Neuronal stem cell (in vitro differentiated cells): ENCODE measurements at regions not wholly inside any gene's neighbourhood (a gene's known extent, or its start where the extent isn't known, plus 50 kb on each side); places are given as distances from the start of the nearest gene placed in this dataset.
A peak's percentile ranks its signal among the peaks of the same experiment; 100 is the strongest.

ENCODE experiments used
- DNase-seq: peaks from one replicate; pipeline ENCODE4 v3.0.0-alpha.2; 2013; ENCODE audit warnings: low spot score
- H2AFZ ChIP-seq: one replicate; pipeline ENCODE4 v1.6.1; 2013; ENCODE audit warnings: mild to moderate bottlenecking, low read length, inconsistent platforms
- H2AK5ac ChIP-seq: 2 replicates; pipeline ENCODE4 v1.6.1; 2013; ENCODE audit warnings: low read depth, mild to moderate bottlenecking, inconsistent platforms, low read length, moderate library complexity, mixed read lengths
- H2BK120ac ChIP-seq: 2 replicates; pipeline ENCODE4 v1.6.1; 2013; ENCODE audit warnings: low read depth, mild to moderate bottlenecking, inconsistent platforms, low read length, moderate library complexity, mixed read lengths
- H2BK12ac ChIP-seq: one replicate; pipeline ENCODE4 v1.6.1; 2013; ENCODE audit warnings: low read length, inconsistent platforms
- H2BK15ac ChIP-seq: 2 replicates; pipeline ENCODE4 v1.6.1; 2013; ENCODE audit warnings: mild to moderate bottlenecking, low read length, inconsistent platforms, mixed read lengths
- H2BK5ac ChIP-seq: one replicate; pipeline ENCODE4 v1.6.1; 2013; ENCODE audit warnings: inconsistent platforms, mild to moderate bottlenecking, low read length, moderate library complexity
- H3K14ac ChIP-seq: one replicate; pipeline ENCODE4 v1.6.1; 2013; ENCODE audit warnings: low read length, inconsistent platforms
- H3K18ac ChIP-seq: 2 replicates; pipeline ENCODE4 v1.6.1; 2013; ENCODE audit warnings: low read length, inconsistent platforms
- H3K23ac ChIP-seq: 2 replicates; pipeline ENCODE4 v1.6.1; 2013; ENCODE audit warnings: low read depth, mild to moderate bottlenecking, mixed read lengths, low read length, inconsistent platforms; ENCODE audit not compliant: poor library complexity
- H3K27ac ChIP-seq: replicated peaks from 3 replicates; pipeline ENCODE4 v1.5.1; 2013; ENCODE audit warnings: low read length, inconsistent platforms
- H3K27me3 ChIP-seq, 3 experiments: 2 replicates each; pipeline ENCODE4 v1.6.1; 2013; ENCODE audit warnings: low read length in 3 of 3, mild to moderate bottlenecking in 2 of 3, inconsistent platforms in 1 of 3, low read depth in 1 of 3, mixed read lengths in 1 of 3, moderate library complexity in 1 of 3; ENCODE audit not compliant: control insufficient read depth in 3 of 3, insufficient read depth in 3 of 3
- H3K36me3 ChIP-seq, 2 donors: replicated peaks in 1 of 2; 2 replicates each; pipeline ENCODE4 v1.6.1; 2013; ENCODE audit warnings: low read length in 2 of 2; ENCODE audit not compliant: control insufficient read depth in 2 of 2, insufficient read depth in 2 of 2
- H3K4ac ChIP-seq: 2 replicates; pipeline ENCODE4 v1.6.1; 2013; ENCODE audit warnings: inconsistent platforms, mild to moderate bottlenecking, low read length, moderate library complexity
- H3K4me1 ChIP-seq, 2 donors: 1 replicate in 1 of 2; 2 replicates in 1 of 2; pipeline ENCODE4 v1.6.1; 2013; ENCODE audit warnings: low read length in 2 of 2, low read depth in 1 of 2; ENCODE audit not compliant: control insufficient read depth in 2 of 2, insufficient read depth in 1 of 2
- H3K4me2 ChIP-seq: one replicate; pipeline ENCODE4 v1.6.1; 2013; ENCODE audit warnings: mild to moderate bottlenecking, low read length, inconsistent platforms; ENCODE audit not compliant: insufficient read depth, poor library complexity, severe bottlenecking
- H3K4me3 ChIP-seq, 2 donors: 2 replicates each; pipeline ENCODE4 v1.5.1; 2013; ENCODE audit warnings: low read length in 2 of 2, mild to moderate bottlenecking in 2 of 2, inconsistent platforms in 1 of 2, moderate library complexity in 1 of 2
- H3K79me1 ChIP-seq: one replicate; pipeline ENCODE4 v1.6.1; 2013; ENCODE audit warnings: low read depth, mild to moderate bottlenecking, inconsistent platforms, low read length, moderate library complexity
- H3K9ac ChIP-seq: one replicate; pipeline ENCODE4 v1.6.1; 2013; ENCODE audit warnings: mild to moderate bottlenecking, low read depth, low read length, inconsistent platforms; ENCODE audit not compliant: poor library complexity
- H3K9me3 ChIP-seq, 2 donors: replicated peaks in 1 of 2; 2 replicates each; pipeline versions ENCODE3 to v1.6.1; 2013; ENCODE audit warnings: low read length in 2 of 2, mild to moderate bottlenecking in 2 of 2, inconsistent platforms in 1 of 2, low read depth in 1 of 2, mixed read lengths in 1 of 2, moderate library complexity in 1 of 2; ENCODE audit not compliant: control insufficient read depth in 2 of 2, insufficient read depth in 1 of 2
- H4K8ac ChIP-seq: one replicate; pipeline ENCODE4 v1.6.1; 2013; ENCODE audit warnings: low read depth, mild to moderate bottlenecking, inconsistent platforms, low read length, moderate library complexity
- H4K91ac ChIP-seq: one replicate; pipeline ENCODE4 v1.6.1; 2013; ENCODE audit warnings: low read length, low read depth, mild to moderate bottlenecking, inconsistent platforms; ENCODE audit not compliant: poor library complexity
- WGBS, 2 donors: extraction: QIAGEN DNeasy Blood & Tissue Kit; methylation state at CpG; one replicate each; pipeline ENCODE4 v1.1.7; 2013; ENCODE audit warnings: missing lambda C conversion rate in 2 of 2, mixed read lengths in 1 of 2; ENCODE audit not compliant: insufficient read length in 2 of 2, insufficient replicate concordance in 1 of 2; ENCODE audit errors: extremely low coverage in 2 of 2; 5-methylcytosine and 5-hydroxymethylcytosine counted together

GRCh38 chr20:58005581-58006345, 222.7 kb downstream of the ANKRD60 start:
- Histone ChIP-seq H4K91ac (no peak overlapping the region), H2BK15ac (no peak overlapping the region), H3K27ac (no peak overlapping the region), H3K14ac (no peak overlapping the region), H2AK5ac (no peak overlapping the region), H2AFZ (no peak overlapping the region), H3K9ac (no peak overlapping the region), H3K4me1 (no peaks in the 10 kb centered on the region), H4K8ac (no peak overlapping the region), H3K23ac (no peak overlapping the region), H3K18ac (no peak overlapping the region), H3K4ac (no peak overlapping the region), H2BK120ac (no peak overlapping the region), H3K79me1 (no peaks in the 10 kb centered on the region), H3K27me3 (no peaks in the 10 kb centered on the region), H3K4me2 (no peak overlapping the region), H2BK12ac (no peak overlapping the region), H3K4me3 (no peak overlapping the region), H3K9me3 (no peaks in the 10 kb centered on the region), H2BK5ac (no peak overlapping the region), H3K36me3 (no peaks in the 10 kb centered on the region)
- WGBS, 2 donors, result no CpG with 5 or more reads among the region's 8 CpGs
- no peak for DNase-seq

GRCh38 chr20:58004900-58005299, 223.6 kb downstream of the ANKRD60 start:
- H3K27ac ChIP-seq, result no peak overlapping the region
- no peak overlapping the region for H2AFZ ChIP-seq
- no peak overlapping the region for H2BK12ac ChIP-seq
- H3K14ac ChIP-seq, result no peak overlapping the region
- no peak overlapping the region for H3K23ac ChIP-seq
- H2AK5ac ChIP-seq, result no peak overlapping the region
- H2BK5ac ChIP-seq, result no peak overlapping the region
- no peak for DNase-seq
- WGBS, 2 donors, result no CpG with 5 or more reads among the region's 4 CpGs
- H4K8ac ChIP-seq, result no peak overlapping the region
- no peaks in the 10 kb centered on the region for H3K9me3 ChIP-seq
- no peak overlapping the region for H2BK15ac ChIP-seq
- H2BK120ac ChIP-seq, result no peak overlapping the region
- no peak overlapping the region for H4K91ac ChIP-seq
- H3K4ac ChIP-seq, result no peak overlapping the region
- no peak overlapping the region for H3K9ac ChIP-seq
- H3K4me3 ChIP-seq, result no peak overlapping the region
- no peak overlapping the region for H3K18ac ChIP-seq
- no peaks in the 10 kb centered on the region for H3K36me3 ChIP-seq
- no peaks in the 10 kb centered on the region for H3K79me1 ChIP-seq
- H3K4me1 ChIP-seq, result no peaks in the 10 kb centered on the region
- peaks cover 0 to under 1% (median 0%) of the 10 kb centered on the region in 3 experiments for H3K27me3 ChIP-seq
- no peak overlapping the region for H3K4me2 ChIP-seq

GRCh38 chr20:58004146-58004545, 224.3 kb downstream of the ANKRD60 start:
- Histone ChIP-seq H3K4me3 (peak overlapping the region in 1 of 2 donors; percentile 61), H3K9me3 (no peaks in the 10 kb centered on the region), H2BK120ac (no peak overlapping the region), H4K91ac (no peak overlapping the region), H3K27me3 (peaks cover 0 to 7% (median under 1%) of the 10 kb centered on the region in 3 experiments), H2BK5ac (no peak overlapping the region), H3K27ac (no peak overlapping the region), H2AFZ (peak overlapping the region; percentile 45), H3K9ac (no peak overlapping the region), H3K18ac (no peak overlapping the region), H3K23ac (no peak overlapping the region), H3K79me1 (no peaks in the 10 kb centered on the region), H4K8ac (no peak overlapping the region), H3K4me1 (peaks cover 0 to 5% of the 10 kb centered on the region in 2 donors), H2BK12ac (no peak overlapping the region), H3K14ac (no peak overlapping the region), H2AK5ac (no peak overlapping the region), H3K4ac (no peak overlapping the region), H2BK15ac (no peak overlapping the region), H3K36me3 (no peaks in the 10 kb centered on the region), H3K4me2 (no peak overlapping the region)
- no peak for DNase-seq
- no CpG with 5 or more reads among the region's 7 CpGs for WGBS, 2 donors

GRCh38 chr20:58003525-58003924, 224.9 kb downstream of the ANKRD60 start:
- Histone ChIP-seq H3K18ac (no peak overlapping the region), H2AK5ac (no peak overlapping the region), H3K79me1 (no peaks in the 10 kb centered on the region), H3K14ac (no peak overlapping the region), H3K4me2 (no peak overlapping the region), H3K27ac (no peak overlapping the region), H2BK5ac (no peak overlapping the region), H3K9ac (no peak overlapping the region), H2BK120ac (no peak overlapping the region), H2BK15ac (no peak overlapping the region), H3K36me3 (no peaks in the 10 kb centered on the region), H3K4me3 (no peak overlapping the region), H3K4me1 (peaks cover 0 to 5% of the 10 kb centered on the region in 2 donors), H3K9me3 (no peaks in the 10 kb centered on the region), H3K4ac (no peak overlapping the region), H2AFZ (peak overlapping the region; percentile 45), H3K27me3 (peaks cover 0 to 10% (median 7%) of the 10 kb centered on the region in 3 experiments), H4K8ac (no peak overlapping the region), H2BK12ac (no peak overlapping the region), H3K23ac (no peak overlapping the region), H4K91ac (no peak overlapping the region)
- no CpG with 5 or more reads among the region's 6 CpGs for WGBS, 2 donors
- no peak for DNase-seq
